GM18951 (cell line): ENCODE measurements at regions not wholly inside any gene's neighbourhood (a gene's known extent, or its start where the extent isn't known, plus 50 kb on each side); places are given as distances from the start of the nearest gene placed in this dataset.

Experiments
- POLR2A ChIP-seq: IDR thresholded peaks from 4 replicates; pipeline ENCODE4 v1.6.1; 2011; ENCODE audit warnings: mild to moderate bottlenecking; ENCODE audit not compliant: insufficient read length, insufficient read depth; ENCODE audit errors: extremely low read depth
- in situ Hi-C: fragments of 300-500 bp; cut with MboI; formaldehyde crosslinking; loops from one replicate; pipeline ENCODE4 v1.12.0; 2022; ENCODE audit warnings: low sequenced_read_pairs, mixed read lengths, inconsistent platforms; ENCODE audit not compliant: unreplicated experiment

DNA sequence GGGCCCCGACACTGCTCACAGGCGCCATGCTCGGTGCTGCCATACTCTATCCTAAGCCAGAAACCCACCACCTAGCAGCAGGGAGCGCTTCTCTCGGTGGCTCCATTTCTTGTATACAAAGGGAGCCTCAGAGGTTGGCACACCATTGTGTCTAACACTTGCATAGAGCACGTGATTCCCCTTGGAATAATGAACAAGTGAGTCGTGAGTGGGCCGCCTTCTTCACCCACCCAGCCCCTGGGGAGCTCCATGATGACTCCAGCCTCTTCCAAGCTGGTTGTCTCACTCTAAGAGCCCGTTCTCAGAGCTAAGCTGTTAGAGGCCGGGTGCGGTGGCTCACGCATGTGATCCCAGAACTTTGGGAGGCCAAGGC, 82.3 kb upstream of the ZNF469 start:
- in situ Hi-C loops, result no loop called here
- TF ChIP-seq POLR2A, result no peak

DNA sequence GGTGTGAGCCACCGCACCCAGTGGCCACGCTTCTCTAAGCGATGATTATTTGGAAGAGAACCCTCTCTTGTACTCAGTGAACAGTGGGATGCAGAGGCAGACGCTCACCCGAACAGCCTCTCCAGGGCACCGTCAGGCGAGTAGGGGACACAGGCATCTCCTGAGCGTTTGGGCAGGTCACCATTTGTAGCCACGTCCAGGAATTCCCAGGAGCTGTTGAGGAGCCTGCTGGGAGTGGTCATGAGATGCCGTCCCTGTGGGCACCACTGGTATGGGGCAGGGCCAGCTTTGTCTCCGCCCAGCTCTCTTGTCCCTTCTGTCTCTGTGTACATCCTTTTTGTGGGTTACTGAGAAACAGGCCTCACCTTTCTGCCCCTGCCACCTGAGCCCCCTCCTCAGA, 81.3 kb upstream of the ZNF469 start:
- in situ Hi-C loops, result no loop called here
- TF ChIP-seq POLR2A, result no peak

DNA sequence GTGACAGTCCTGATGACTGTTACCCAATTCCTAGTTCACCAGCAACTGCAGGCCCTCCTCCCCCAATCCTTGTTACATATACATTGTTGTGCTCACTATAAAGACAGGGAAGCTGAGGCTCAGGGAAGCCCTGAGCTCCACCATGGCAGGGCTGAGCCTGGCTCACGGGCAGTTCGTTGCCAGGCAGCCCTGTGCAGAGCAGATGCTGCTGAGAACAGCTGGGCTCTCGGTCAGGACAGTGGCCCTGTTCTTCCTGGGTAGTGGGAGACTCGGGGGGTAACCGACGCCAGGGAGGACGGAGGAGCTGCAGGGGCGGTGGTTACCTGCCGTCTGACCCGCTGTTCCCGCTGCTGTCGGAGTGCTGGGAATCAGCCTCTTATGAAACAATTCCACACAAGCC, 80.9 kb upstream of the ZNF469 start:
- in situ Hi-C loops, result no loop called here
- no peak for TF ChIP-seq POLR2A

DNA sequence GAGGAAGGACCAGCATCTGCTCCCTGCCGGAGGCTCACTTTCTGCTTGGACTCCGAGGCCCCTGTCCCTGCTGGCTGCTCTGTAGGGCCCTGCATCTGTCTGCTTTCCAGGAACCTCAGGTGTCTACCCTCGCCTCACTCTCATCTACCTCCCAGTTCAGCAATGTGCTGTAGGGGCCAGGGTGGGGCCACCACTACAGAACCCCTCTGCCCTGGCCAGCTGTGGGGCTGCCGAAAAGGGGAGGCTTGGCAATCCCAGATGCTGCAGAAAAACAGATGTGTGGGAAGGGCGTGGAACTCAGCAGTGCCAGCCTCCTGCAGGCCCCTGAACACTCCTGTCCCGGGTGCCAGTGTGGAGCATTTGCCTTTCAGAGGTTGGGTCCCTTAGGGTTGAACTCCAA, 80.1 kb upstream of the ZNF469 start:
- in situ Hi-C loops, result no loop called here
- TF ChIP-seq POLR2A, result no peak

DNA sequence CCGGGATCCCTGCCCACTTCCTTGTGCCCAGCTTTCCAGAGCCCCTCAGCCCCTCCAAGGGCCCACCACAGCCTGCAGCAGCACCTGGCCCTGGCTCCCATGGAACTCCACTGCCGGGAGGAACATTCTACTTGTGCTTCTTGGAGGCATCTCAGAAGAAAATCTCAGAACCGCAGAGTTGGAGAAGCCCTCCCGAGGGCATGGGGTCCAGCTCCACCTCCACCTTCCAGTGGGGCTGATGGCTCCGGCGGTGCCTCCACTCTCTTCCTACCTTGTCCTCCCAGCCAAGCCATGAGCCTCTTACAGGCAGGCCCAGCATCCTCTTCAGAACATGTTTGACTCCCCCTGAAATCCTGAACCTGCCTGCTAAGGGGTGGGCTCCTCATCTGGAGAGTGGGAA, 79.4 kb upstream of the ZNF469 start:
- in situ Hi-C loops, result no loop called here

DNA sequence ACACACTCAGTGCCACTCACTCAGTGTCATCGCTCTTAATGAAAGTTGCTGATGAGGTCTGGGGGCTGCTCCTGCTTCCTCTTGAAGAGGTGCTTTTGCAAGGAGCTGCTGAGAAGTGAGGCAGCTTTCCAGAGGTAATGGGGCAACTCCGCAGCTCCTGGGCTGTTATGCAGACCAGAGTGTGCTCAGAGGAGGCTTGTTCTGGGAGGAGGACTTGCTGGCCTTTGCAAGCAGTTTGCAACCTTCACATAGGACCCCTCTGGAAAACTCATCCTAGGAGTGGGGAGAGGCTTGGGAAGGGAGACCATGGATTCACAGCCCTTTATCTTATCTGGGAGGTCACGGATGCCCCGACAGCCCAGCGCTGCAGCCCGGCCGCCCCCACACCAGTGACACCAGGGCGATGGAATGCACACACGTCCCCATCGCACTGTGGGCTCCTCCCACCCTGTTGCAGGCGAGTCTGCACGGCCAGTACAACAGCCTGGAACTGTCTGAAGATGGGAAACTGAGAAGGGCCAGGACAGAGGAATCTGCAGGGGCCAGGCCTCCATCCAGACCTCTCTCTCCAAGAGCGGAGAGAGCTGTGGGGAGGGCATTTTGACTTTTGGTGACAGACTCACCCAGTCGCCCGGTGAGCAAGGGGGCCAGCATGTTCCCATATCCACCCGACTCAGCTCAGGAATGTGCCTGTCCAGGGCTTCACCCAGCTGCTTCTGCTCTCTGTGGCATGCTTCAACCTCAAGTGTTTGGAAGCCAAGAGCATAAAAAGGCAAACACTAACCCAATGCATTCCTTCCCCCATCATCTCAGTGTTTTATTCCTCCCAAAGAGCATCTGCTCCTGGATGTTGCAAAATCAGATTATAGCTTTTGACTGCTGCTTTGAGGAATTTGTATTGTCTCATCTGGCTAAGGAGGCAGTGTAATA, 78.6 kb upstream of the ZNF469 start:
- no peak for TF ChIP-seq POLR2A
- in situ Hi-C loops, result no loop called here

More for the DNA sequence above, 79.4 kb upstream of the ZNF469 start:
- TF ChIP-seq POLR2A, result no peak

DNA sequence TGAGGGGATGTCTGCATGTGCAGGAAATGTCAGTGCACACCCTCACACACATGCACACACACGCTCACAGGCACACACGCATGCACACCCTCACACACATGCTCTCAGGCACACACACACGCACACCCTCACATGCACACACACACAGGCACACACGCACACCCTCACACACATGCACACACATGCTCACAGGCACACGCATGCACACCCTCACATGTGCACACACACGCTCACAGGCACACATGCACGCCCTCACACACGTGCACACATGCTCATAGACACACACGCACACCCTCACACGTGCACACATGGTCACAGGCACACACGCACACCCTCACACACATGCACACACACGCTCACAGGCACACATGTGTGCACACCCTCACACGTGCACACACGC, 77.6 kb upstream of the ZNF469 start:
- no peak for TF ChIP-seq POLR2A
- in situ Hi-C loops, result no loop called here

DNA sequence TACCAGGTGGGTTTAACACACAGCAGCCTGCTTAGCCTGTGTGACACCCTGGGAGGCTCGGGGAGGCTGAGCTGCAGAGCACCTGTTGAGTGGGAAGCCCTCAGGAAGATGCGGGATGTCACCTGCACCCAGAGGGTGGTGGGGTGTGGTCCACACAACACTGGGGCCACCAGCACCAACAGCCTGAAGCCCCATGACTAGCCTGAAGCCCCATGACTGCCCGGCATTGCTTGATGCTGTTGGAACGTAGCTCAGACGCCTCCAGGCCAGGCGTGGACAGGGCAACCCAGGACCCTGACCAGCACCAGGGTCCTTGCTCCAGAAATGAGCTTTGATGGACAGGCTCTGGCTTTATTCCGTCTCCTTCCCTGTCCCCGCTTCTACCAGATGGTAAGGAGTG, 76.3 kb upstream of the ZNF469 start:
- in situ Hi-C loops, result no loop called here

DNA sequence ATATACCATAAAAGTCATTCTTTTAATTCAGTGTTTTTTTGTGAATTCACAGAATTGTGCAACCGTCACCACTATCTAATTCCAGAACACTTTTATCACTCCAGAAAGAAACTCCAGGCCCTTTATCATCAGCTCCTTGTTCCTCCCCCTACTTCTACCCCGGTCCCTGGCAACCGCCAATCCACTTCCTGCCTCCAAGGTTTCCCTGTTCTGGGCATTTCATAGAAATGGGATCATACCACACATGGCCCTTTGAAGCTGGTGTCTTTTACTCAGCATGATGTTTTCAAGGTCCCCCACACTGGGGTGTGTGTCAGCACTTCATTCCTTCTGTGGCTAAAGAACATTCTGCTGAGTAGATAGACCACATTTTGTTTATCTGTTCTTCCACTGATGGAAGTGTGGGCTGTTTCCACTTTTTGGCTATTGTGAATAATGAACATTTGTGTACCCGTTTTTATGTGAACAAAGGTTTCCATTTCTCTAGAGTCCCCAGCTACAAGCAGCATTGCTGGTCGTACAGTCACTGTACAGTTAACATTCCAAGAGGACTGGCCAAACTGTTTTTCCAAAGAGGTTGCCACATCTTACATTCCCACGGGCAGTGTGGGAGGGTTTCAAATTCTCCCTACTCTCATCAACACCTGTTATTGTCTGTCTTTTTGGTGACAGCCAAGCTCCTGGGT, 75.8 kb upstream of the ZNF469 start:
- in situ Hi-C loops, result no loop called here
- no peak for TF ChIP-seq POLR2A

More for the DNA sequence above, 76.3 kb upstream of the ZNF469 start:
- TF ChIP-seq POLR2A, result no peak

DNA sequence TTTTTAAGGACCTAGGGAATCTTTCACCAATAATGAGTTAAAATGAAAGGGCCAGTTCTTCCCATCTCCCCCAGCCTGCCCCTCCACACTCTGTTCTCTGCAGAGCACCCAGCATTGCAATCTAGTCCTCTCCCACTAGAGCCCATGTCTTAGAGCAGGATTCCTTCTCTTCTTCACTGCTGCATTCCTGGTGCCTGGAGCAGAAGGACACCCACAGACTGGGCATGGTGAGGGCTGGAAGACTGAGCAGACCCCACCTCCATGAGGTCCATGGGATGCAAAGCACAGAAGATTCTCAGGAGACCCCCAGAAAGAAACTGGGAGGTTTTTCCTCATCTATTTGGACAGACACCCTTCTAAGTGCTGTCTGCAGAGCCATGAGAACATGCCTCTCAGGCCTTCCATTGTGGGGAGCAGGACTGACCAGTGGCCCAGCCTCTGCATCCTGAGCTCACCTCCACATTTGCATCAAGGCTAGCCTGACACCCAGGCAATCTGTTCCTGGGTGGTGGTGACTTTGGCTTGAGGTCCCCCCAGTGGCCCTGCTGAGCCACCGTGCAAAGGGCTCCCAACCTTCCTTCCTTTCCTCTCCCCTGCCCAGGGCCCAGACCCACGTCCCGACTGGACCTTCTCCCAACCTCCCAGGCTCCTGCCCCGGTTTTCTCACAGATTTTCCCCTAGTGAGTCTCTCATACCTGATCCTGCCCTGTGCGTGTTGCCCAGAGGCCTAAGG, 74.2 kb upstream of the ZNF469 start:
- no peak for TF ChIP-seq POLR2A
- in situ Hi-C loops, result no loop called here

DNA sequence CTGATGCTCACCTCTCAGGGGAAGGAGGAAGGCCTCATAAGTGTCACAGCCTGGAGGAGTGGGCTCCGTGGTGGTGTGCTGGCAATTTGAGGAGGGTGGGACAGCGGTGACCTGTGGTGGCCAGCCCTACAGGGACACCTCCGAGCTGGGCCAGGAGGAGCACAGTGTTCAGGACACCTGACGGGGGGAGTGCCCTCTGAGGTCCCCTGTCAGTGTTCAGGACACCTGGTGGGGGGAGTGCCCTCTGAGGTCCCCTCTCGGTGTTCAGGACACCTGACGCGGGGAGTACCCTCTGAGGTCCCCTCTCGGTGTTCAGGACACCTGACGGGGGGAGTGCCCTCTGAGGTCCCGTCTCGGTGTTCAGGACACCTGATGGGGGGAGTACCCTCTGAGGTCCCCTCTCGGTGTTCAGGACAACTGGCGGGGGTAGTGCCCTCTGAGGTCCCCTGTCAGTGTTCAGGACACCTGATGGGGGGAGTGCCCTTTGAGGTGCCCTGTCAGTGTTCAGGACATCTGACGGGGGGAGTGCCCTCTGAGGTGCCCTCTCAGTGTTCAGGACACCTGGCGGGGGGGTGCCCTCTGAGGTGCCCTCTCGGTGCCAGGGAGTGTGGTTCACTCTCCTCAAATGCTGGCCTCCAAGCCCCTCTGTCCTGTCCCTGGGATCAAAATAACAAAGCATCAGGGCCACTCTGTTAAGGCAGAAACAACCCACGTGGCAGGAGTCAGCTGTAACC, 73.4 kb upstream of the ZNF469 start:
- TF ChIP-seq POLR2A, result no peak

DNA sequence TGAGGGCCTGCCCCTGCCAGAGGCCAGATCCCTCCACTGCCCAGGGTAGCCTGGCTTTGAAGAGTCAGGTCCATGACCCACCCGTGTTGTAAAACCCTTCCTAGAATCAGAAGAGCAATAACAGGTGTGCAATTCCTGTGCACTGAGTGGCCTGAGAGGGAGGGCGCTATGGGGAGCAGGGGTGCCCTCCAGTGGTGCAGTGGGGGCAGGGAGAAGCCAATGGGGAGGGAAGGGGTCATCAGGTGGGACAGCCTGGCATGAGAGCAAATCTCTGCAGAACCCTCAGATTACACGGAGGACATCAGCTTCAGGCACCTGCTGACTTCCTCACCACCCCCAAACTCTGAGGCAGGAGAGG, 72.9 kb upstream of the ZNF469 start:
- no peak for TF ChIP-seq POLR2A
- in situ Hi-C loops, result no loop called here

More for the DNA sequence above, 73.4 kb upstream of the ZNF469 start:
- in situ Hi-C loops, result no loop called here
